ENCODE measurements at regions not wholly inside any gene's neighbourhood (a gene's known extent, or its start where the extent isn't known, plus 50 kb on each side); places are given as distances from the start of the nearest gene placed in this dataset.

- intact Hi-C loops (cut with DNase I): no loop called here
These were observed 109.9 kb upstream of the TIAM2 start for GRCh38 chr6:154885214-154885613.

GRCh38 chr6:154886016-154886415 lies 109.1 kb upstream of the TIAM2 start:
- intact Hi-C loops (cut with DNase I): no loop called here
- no peak for DNase-seq

More at GRCh38 chr6:154885214-154885613, 109.9 kb upstream of the TIAM2 start:
- DNase-seq: no peak

GRCh38 chr6:154886471-154886870 lies 108.6 kb upstream of the TIAM2 start:
- no peak for DNase-seq
- intact Hi-C loops (cut with DNase I): no loop called here

GRCh38 chr6:154887051-154887450 lies 108.1 kb upstream of the TIAM2 start:
- intact Hi-C loops (cut with DNase I): no loop called here
- no peak for DNase-seq

GRCh38 chr6:154888421-154889295 lies 106.5 kb upstream of the TIAM2 start:
- intact Hi-C loops (cut with DNase I): no loop called here
- DNase-seq: peak in 23 of 42 donors; percentile 18 to 73 (median 50)

- intact Hi-C loops (cut with DNase I): no loop called here
These were observed 104.2 kb upstream of the TIAM2 start for GRCh38 chr6:154890874-154891273.

GRCh38 chr6:154891901-154892300 lies 103.2 kb upstream of the TIAM2 start:
- intact Hi-C loops (cut with DNase I): no loop called here

More at GRCh38 chr6:154890874-154891273, 104.2 kb upstream of the TIAM2 start:
- DNase-seq: no peak

GRCh38 chr6:154893917-154894316 lies 101.2 kb upstream of the TIAM2 start:
- no peak for DNase-seq
- intact Hi-C loops (cut with DNase I): no loop called here

More at GRCh38 chr6:154891901-154892300, 103.2 kb upstream of the TIAM2 start:
- no peak for DNase-seq

- no peak for DNase-seq
- intact Hi-C loops (cut with DNase I): no loop called here
These were observed 100.2 kb upstream of the TIAM2 start for GRCh38 chr6:154894902-154895301.

GRCh38 chr6:154895841-154896240 lies 99.3 kb upstream of the TIAM2 start:
- intact Hi-C loops (cut with DNase I): no loop called here
- no peak for DNase-seq

- intact Hi-C loops (cut with DNase I): no loop called here
- DNase-seq: no peak
These were observed 96.3 kb upstream of the TIAM2 start for GRCh38 chr6:154898821-154899220.

- intact Hi-C loops (cut with DNase I): no loop called here
- DNase-seq: peak in 2 of 42 donors; percentile 25 to 37
These were observed 95.2 kb upstream of the TIAM2 start for GRCh38 chr6:154899824-154900463.

GRCh38 chr6:154901876-154902552 lies 93.1 kb upstream of the TIAM2 start:
- peak in 7 of 42 donors; percentile 10 to 56 (median 32) for DNase-seq
- intact Hi-C loops (cut with DNase I): no loop called here

- no peak for DNase-seq
- intact Hi-C loops (cut with DNase I): no loop called here
These were observed 87.8 kb upstream of the TIAM2 start for GRCh38 chr6:154907291-154907690.

GRCh38 chr6:154908723-154909122 lies 86.4 kb upstream of the TIAM2 start:
- intact Hi-C loops (cut with DNase I): no loop called here
- DNase-seq: no peak

GRCh38 chr6:154909311-154909710 lies 85.8 kb upstream of the TIAM2 start:
- DNase-seq: peak in 1 of 42 donors; percentile 35
- intact Hi-C loops (cut with DNase I): no loop called here

GRCh38 chr6:154909821-154910220 lies 85.3 kb upstream of the TIAM2 start:
- intact Hi-C loops (cut with DNase I): no loop called here
- peak in 2 of 42 donors; percentile 16 to 32 for DNase-seq

GRCh38 chr6:154914288-154914687 lies 80.8 kb upstream of the TIAM2 start:
- intact Hi-C loops (cut with DNase I): no loop called here
- DNase-seq: peak in 1 of 42 donors; percentile 15

- DNase-seq: peak in 2 of 42 donors; percentile 17
- intact Hi-C loops (cut with DNase I): no loop called here
These were observed 78.3 kb upstream of the TIAM2 start for GRCh38 chr6:154916857-154917256.

GRCh38 chr6:154917941-154918340 lies 77.2 kb upstream of the TIAM2 start:
- peak in 2 of 42 donors; percentile 19 to 27 for DNase-seq
- intact Hi-C loops (cut with DNase I): no loop called here

Measured in head of caudate nucleus (tissue), 42 donors.